ENCODE measurements at regions not wholly inside any gene's neighbourhood (a gene's known extent, or its start where the extent isn't known, plus 50 kb on each side); places are given as distances from the start of the nearest gene placed in this dataset.

- TF ChIP-seq POLR2A (IDR thresholded peaks at IDR 0.05) (no peak), CTCF (IDR thresholded peaks at IDR 0.05) (no peak)
Measured at GRCh38 chr15:25062551-25063430, 108.0 kb downstream of the SNRPN start.

Data from right lobe of liver (tissue), 4 donors.